C4-2B (cell line): ENCODE measurements at regions not wholly inside any gene's neighbourhood (a gene's known extent, or its start where the extent isn't known, plus 50 kb on each side); places are given as distances from the start of the nearest gene placed in this dataset.

Experiments
- CTCF ChIP-seq: fragments of 450-650 bp; conservative IDR thresholded peaks from 2 replicates; pipeline ENCODE4 v1.5.1; 2017; ENCODE audit warnings: mild to moderate bottlenecking
- ZFX ChIP-seq: fragments of 450-650 bp; IDR thresholded peaks from 2 replicates; pipeline ENCODE4 v1.6.1; 2017

GRCh38 chr2:147097747-147098146, 747.1 kb upstream of the ACVR2A start:
- no peak for TF ChIP-seq CTCF
- no peak for TF ChIP-seq ZFX
